ENCODE measurements at regions not wholly inside any gene's neighbourhood (a gene's known extent, or its start where the extent isn't known, plus 50 kb on each side); places are given as distances from the start of the nearest gene placed in this dataset.

DNA sequence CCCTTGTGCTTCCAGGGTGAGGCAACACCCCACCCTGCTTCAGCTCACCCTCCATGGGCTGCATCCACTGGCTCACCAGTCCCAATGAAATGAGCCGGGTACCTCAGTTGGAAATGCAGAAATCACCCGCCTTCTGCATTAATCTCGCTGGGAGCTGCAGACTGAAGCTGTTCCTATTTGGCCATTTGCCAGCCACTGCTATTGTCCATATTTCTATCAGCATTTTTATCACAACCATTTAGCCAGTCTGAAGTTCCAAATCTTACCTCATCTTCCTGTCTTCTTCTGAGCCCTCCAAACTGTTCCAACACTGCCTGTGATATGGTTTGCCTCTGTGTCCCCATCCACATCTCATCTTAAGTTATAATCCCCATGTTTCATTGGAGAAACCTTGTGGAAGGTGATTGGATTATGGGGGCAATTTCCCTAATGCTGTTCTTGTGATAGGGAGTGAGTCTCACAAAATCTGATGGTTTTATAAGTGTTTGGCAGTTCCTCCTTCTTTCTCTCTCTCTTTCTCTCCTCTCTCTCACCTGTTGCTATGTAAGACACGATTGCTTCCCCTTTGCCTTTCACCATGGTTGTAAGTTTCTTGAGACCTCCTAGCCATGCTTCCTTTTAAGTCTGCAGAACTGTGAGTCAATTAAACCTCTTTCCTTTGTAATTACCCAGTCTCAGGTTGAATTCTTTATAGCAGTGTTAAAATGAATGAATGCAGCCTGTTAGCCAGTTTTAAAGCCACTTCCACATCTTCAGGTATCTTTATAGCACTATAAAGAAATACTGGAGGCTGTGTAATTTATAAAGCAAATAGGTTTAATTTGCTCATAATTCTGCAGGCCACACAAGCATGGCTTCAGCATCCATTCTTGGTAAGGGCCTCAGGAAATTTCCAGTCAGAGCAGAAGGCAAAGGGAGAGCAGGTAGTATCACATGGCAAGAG lies 203.5 kb downstream of the FCRL5 start:
- TF ChIP-seq CTCF (IDR thresholded peaks at IDR 0.05) (no peak), POLR2A (IDR thresholded peaks at IDR 0.05) (no peak), EP300 (IDR thresholded peaks at IDR 0.05) (no peak)
